Loucy (cell line): ENCODE measurements at regions not wholly inside any gene's neighbourhood (a gene's known extent, or its start where the extent isn't known, plus 50 kb on each side); places are given as distances from the start of the nearest gene placed in this dataset.

ENCODE experiments used
- H2AFZ ChIP-seq: fragments of 200-600 bp; sonication (generic); 2 replicates; pipeline ENCODE4 v1.6.0; 2016; ENCODE audit warnings: antibody characterized with exemption, mild to moderate bottlenecking, low read length, moderate library complexity
- H3F3A ChIP-seq: fragments of 200-600 bp; 2 replicates; pipeline ENCODE4 v1.6.0; 2016; ENCODE audit warnings: antibody characterized with exemption, low read depth, mild to moderate bottlenecking
- H3K27me3 ChIP-seq: fragments of 200-600 bp; sonication (generic); 2 replicates; pipeline ENCODE4 v1.6.1; 2014; ENCODE audit warnings: low read length, mild to moderate bottlenecking; ENCODE audit not compliant: insufficient read depth, poor library complexity, severe bottlenecking
- H3K36me3 ChIP-seq: fragments of 200-600 bp; sonication (generic); 2 replicates; pipeline ENCODE4 v1.6.1; 2016; ENCODE audit warnings: low read length; ENCODE audit not compliant: insufficient read depth
- H3K4me1 ChIP-seq: fragments of 200-600 bp; sonication (generic); 2 replicates; pipeline ENCODE4 v1.5.1; 2014; ENCODE audit warnings: low read length, mild to moderate bottlenecking; ENCODE audit not compliant: insufficient read depth, poor library complexity, severe bottlenecking
- H3K4me2 ChIP-seq: fragments of 200-600 bp; sonication (generic); 2 replicates; pipeline ENCODE4 v1.6.0; 2014; ENCODE audit warnings: antibody characterized with exemption, low read length, low read depth, mild to moderate bottlenecking; ENCODE audit not compliant: poor library complexity, severe bottlenecking
- H3K4me3 ChIP-seq: fragments of 200-600 bp; sonication (generic); 2 replicates; pipeline ENCODE4 v1.5.1; 2014; ENCODE audit warnings: low read length, mild to moderate bottlenecking, mixed read lengths; ENCODE audit not compliant: poor library complexity, severe bottlenecking
- H3K79me2 ChIP-seq: fragments of 200-600 bp; sonication (generic); 2 replicates; pipeline ENCODE4 v1.6.1; 2014; ENCODE audit warnings: low read length; ENCODE audit not compliant: insufficient read depth
- H3K9ac ChIP-seq: fragments of 200-600 bp; sonication (generic); 2 replicates; pipeline ENCODE4 v1.6.0; 2014; ENCODE audit warnings: mild to moderate bottlenecking, low read depth, low read length, moderate library complexity; ENCODE audit not compliant: poor library complexity, severe bottlenecking
- H3K9me2 ChIP-seq: fragments of 200-600 bp; sonication (generic); replicated peaks from 2 replicates; pipeline ENCODE4 v1.6.1; 2016; ENCODE audit warnings: low read depth, low read length, mixed read lengths
- H3K9me3 ChIP-seq: fragments of 200-600 bp; sonication (generic); 2 replicates; pipeline ENCODE4 v1.6.1; 2014; ENCODE audit warnings: mild to moderate bottlenecking, antibody characterized with exemption, low read length, low read depth; ENCODE audit not compliant: insufficient read depth
- H4K20me1 ChIP-seq: fragments of 200-600 bp; sonication (generic); 2 replicates; pipeline ENCODE4 v1.6.0; 2014; ENCODE audit warnings: antibody characterized with exemption, low read length, mild to moderate bottlenecking; ENCODE audit not compliant: insufficient read depth, poor library complexity, severe bottlenecking
- EZH2phosphoT487 ChIP-seq: fragments of 200-600 bp; IDR thresholded peaks from 2 replicates; pipeline ENCODE4 v1.6.1; 2018; ENCODE audit warnings: antibody characterized with exemption, mild to moderate bottlenecking, moderate library complexity, borderline replicate concordance
- TF ChIP-seq, protein P1 (sequence below): fragments of 200-600 bp; sonication (generic); conservative IDR thresholded peaks from 2 replicates; pipeline ENCODE4 v1.5.1; 2014; ENCODE audit warnings: mild to moderate bottlenecking, antibody characterized with exemption, low read length

DNA sequence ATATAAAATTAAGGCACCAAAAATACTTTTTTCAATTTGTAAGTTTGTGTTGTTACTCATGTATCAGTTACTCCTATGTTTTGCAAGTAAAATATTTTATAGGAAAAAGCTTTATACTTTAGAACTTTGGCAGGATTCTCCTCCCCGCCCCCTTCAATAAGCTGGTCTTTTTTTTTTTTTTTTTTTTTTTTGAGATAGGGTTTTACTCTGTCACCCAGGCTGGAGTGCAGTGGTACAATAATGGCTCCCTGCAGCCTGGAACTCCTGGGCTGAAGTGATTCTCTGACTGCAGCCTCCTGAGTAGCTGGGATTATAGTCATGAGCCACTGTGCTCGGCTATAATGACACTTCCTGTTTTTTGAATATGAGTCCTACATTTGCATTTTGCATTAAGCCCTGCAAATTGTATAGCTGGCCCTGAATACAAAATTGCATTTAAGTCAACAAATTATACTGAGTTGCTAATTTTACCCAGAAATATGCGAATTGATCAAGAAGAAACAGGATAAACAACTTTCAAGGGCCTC lies 192.9 kb downstream of the PIK3R1 start:
- H3F3A ChIP-seq = no peaks in the 10 kb centered on the region
- H3K9me3 ChIP-seq = no peaks in the 10 kb centered on the region
- H3K4me2 ChIP-seq = no peak overlapping the region
- H3K9me2 ChIP-seq = no peaks in the 10 kb centered on the region
- no peak for TF ChIP-seq EZH2phosphoT487
- TF ChIP-seq, protein P1, sequence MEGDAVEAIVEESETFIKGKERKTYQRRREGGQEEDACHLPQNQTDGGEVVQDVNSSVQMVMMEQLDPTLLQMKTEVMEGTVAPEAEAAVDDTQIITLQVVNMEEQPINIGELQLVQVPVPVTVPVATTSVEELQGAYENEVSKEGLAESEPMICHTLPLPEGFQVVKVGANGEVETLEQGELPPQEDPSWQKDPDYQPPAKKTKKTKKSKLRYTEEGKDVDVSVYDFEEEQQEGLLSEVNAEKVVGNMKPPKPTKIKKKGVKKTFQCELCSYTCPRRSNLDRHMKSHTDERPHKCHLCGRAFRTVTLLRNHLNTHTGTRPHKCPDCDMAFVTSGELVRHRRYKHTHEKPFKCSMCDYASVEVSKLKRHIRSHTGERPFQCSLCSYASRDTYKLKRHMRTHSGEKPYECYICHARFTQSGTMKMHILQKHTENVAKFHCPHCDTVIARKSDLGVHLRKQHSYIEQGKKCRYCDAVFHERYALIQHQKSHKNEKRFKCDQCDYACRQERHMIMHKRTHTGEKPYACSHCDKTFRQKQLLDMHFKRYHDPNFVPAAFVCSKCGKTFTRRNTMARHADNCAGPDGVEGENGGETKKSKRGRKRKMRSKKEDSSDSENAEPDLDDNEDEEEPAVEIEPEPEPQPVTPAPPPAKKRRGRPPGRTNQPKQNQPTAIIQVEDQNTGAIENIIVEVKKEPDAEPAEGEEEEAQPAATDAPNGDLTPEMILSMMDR = no peak
- H3K79me2 ChIP-seq = no peaks in the 10 kb centered on the region
- H2AFZ ChIP-seq = no peak overlapping the region
- H4K20me1 ChIP-seq = peaks cover 3% of the 10 kb centered on the region
- peaks cover 9% of the 10 kb centered on the region for H3K4me1 ChIP-seq
- H3K4me3 ChIP-seq = no peak overlapping the region
- no peak overlapping the region for H3K9ac ChIP-seq
- H3K36me3 ChIP-seq = no peaks in the 10 kb centered on the region
- peaks cover 35% of the 10 kb centered on the region for H3K27me3 ChIP-seq

DNA sequence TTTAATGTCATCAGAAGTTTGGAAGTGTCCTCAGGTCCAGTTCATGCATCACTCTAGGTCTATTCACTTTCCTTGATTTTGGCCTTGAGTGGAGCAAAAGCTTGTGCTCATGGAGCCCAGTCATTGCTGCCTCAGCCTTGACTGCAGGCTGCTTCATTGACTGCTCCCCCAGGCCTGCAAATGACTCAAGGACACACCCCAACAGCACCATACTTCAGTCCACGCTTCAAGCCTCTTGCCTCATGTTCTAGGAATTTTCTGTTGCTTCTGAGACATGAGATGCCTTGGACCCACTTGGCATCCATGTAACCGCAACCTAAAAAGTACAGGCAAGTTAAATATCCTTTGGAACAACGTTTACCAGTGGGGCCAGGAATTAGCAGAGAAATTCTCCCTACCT lies 193.7 kb downstream of the PIK3R1 start:
- H3K4me3 ChIP-seq = no peak overlapping the region
- peaks cover 10% of the 10 kb centered on the region for H3K4me1 ChIP-seq
- H3K9me3 ChIP-seq = no peaks in the 10 kb centered on the region
- H3K27me3 ChIP-seq = peaks cover 35% of the 10 kb centered on the region
- no peaks in the 10 kb centered on the region for H3K9me2 ChIP-seq
- peaks cover 3% of the 10 kb centered on the region for H4K20me1 ChIP-seq
- no peaks in the 10 kb centered on the region for H3K36me3 ChIP-seq
- no peaks in the 10 kb centered on the region for H3F3A ChIP-seq
- no peak overlapping the region for H3K4me2 ChIP-seq
- no peaks in the 10 kb centered on the region for H3K79me2 ChIP-seq
- H2AFZ ChIP-seq = no peak overlapping the region
- TF ChIP-seq, protein P1 = no peak
- no peak for TF ChIP-seq EZH2phosphoT487
- no peak overlapping the region for H3K9ac ChIP-seq

DNA sequence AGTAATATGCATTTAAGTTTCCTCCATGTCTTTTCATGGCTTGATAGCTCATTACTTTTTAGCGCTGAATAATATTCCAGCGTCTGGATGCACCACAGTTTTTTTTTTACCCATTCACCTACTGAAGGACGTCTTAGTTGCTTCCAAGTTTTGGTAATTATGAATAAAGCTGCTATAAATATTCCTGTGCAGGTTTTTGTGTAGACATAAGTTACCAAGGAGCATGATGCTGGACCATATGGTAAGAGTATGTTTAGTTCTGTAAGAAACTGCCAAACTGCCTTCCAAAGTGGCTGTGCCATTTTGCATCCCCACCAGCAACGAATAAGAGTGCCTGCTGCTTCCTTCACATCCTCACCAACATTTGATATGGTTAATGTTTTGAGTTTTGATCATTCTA lies 195.6 kb downstream of the PIK3R1 start:
- Histone ChIP-seq H3K36me3 (no peaks in the 10 kb centered on the region), H3K4me2 (no peak overlapping the region), H3K4me1 (peaks cover 29% of the 10 kb centered on the region), H3K27me3 (peaks cover 26% of the 10 kb centered on the region), H3K9me3 (no peaks in the 10 kb centered on the region), H3K4me3 (no peak overlapping the region), H4K20me1 (peaks cover 3% of the 10 kb centered on the region), H2AFZ (no peak overlapping the region), H3K9ac (no peak overlapping the region), H3F3A (no peaks in the 10 kb centered on the region), H3K79me2 (no peaks in the 10 kb centered on the region), H3K9me2 (no peaks in the 10 kb centered on the region)
- TF ChIP-seq, protein P1 = no peak
- TF ChIP-seq EZH2phosphoT487 = no peak
